Memory B cell (primary cell): ENCODE measurements at regions not wholly inside any gene's neighbourhood (a gene's known extent, or its start where the extent isn't known, plus 50 kb on each side); places are given as distances from the start of the nearest gene placed in this dataset.

Experiments
- ATAC-seq: fragments of 150-1000 bp; cut with Tn5 transposase; 2 replicates; pipeline ENCODE4 v1.10.0; 2021; ENCODE audit warnings: low read depth, mild to moderate bottlenecking, moderate library complexity
- DNase-seq, 2 donors: peaks; one replicate each; pipeline ENCODE4 v3.0.0; 2022; ENCODE audit warnings: low spot score in 2 of 2
- H3K27ac Mint-ChIP-seq: one replicate; pipeline ENCODE4 v1.8.0; 2022; ENCODE audit warnings: mild to moderate bottlenecking, moderate library complexity, mixed read lengths
- H3K27me3 Mint-ChIP-seq: one replicate; pipeline ENCODE4 v1.8.0; 2022; ENCODE audit warnings: mixed read lengths
- H3K36me3 Mint-ChIP-seq: one replicate; pipeline ENCODE4 v1.8.0; 2022; ENCODE audit warnings: mild to moderate bottlenecking, mixed read lengths
- H3K4me1 Mint-ChIP-seq: one replicate; pipeline ENCODE4 v1.8.0; 2022; ENCODE audit warnings: mixed read lengths
- H3K4me3 Mint-ChIP-seq: one replicate; pipeline ENCODE4 v1.8.0; 2022; ENCODE audit warnings: mild to moderate bottlenecking, moderate library complexity, mixed read lengths
- H3K9me3 Mint-ChIP-seq: one replicate; pipeline ENCODE4 v1.8.0; 2022; ENCODE audit warnings: mixed read lengths

DNA sequence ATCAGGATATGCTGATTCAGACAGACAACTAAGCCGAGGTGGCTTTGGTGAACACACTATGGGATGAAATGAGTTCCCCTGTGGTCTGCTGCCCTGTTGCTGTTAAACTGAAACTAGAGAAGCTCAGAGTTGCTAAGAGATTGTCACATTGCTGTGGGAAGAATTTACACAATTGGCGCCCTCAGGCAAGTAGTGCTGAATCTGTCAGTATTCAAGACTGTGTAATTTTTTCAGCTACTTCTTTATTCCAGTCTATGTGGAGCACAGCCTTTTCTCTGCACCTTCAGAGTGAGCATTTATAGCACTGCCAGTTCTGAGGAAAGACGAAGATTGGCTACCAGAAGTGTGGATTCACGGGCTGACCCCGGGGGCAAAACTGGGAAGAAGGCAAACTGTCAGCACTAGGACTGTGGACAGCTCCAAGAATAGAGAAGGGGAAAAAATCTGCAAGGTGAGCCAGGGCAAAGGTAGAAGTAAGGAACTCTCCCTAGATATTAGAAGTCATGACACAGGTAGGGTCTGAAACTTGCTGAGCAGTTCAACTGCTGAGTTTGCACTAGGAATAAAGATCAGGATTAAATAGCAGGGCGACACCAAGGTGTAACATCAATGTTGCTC is 218.8 kb upstream of the TMPO start:
- Mint-ChIP-seq H3K4me3 (no peak overlapping the region), H3K4me1 (no peaks in the 10 kb centered on the region), H3K27me3 (peaks cover 8% of the 10 kb centered on the region), H3K9me3 (no peaks in the 10 kb centered on the region), H3K36me3 (no peaks in the 10 kb centered on the region), H3K27ac (no peak overlapping the region)
- no peak for ATAC-seq
- DNase-seq, result no peak

DNA sequence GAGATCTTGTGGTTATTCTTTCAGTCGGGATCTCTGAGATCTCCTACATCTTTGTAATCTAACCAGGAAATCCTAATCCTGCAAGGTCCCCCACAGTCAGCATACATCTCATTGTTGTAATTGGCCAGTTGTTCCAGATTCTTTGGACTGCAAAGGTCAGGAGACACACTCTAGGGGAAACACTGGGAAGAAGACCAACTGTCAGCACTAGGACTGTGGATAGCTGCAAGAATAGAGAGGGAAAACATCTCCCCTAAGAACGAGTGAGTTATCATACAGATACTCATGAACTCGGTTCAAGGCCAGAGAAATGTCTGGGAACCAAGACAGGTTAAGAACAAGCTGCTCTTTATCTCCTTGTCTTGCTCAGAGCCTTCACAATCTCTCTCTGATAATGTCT is 217.9 kb upstream of the TMPO start:
- ATAC-seq (no peak), DNase-seq (no peak)
- no peak overlapping the region for H3K27ac Mint-ChIP-seq
- H3K4me1 Mint-ChIP-seq, result no peaks in the 10 kb centered on the region
- no peaks in the 10 kb centered on the region for H3K9me3 Mint-ChIP-seq
- H3K27me3 Mint-ChIP-seq, result peaks cover 10% of the 10 kb centered on the region
- no peak overlapping the region for H3K4me3 Mint-ChIP-seq
- no peaks in the 10 kb centered on the region for H3K36me3 Mint-ChIP-seq

DNA sequence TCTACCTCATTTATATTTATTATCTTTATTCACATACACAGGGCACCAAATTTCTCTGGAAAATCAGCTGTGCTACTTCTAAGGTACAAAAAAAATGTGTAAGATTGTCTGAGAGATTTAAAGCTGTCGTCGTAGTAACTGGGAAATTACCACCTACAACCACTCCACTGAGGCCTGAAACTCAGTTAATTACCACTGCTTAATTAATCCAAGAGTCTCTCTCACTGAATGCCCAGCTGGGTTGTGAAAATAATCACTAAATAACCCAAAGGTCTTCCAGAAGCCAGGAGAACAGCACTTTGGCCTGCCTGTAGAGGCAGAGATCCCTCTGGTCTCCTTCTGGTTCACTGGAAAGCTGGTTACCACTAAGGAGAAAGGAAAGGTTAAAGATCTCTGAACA is 207.2 kb upstream of the TMPO start:
- no peaks in the 10 kb centered on the region for H3K36me3 Mint-ChIP-seq
- DNase-seq (no peak), ATAC-seq (no peak)
- H3K9me3 Mint-ChIP-seq, result no peaks in the 10 kb centered on the region
- no peaks in the 10 kb centered on the region for H3K4me1 Mint-ChIP-seq
- H3K27me3 Mint-ChIP-seq, result peaks cover 9% of the 10 kb centered on the region
- H3K27ac Mint-ChIP-seq, result no peak overlapping the region
- H3K4me3 Mint-ChIP-seq, result no peak overlapping the region

DNA sequence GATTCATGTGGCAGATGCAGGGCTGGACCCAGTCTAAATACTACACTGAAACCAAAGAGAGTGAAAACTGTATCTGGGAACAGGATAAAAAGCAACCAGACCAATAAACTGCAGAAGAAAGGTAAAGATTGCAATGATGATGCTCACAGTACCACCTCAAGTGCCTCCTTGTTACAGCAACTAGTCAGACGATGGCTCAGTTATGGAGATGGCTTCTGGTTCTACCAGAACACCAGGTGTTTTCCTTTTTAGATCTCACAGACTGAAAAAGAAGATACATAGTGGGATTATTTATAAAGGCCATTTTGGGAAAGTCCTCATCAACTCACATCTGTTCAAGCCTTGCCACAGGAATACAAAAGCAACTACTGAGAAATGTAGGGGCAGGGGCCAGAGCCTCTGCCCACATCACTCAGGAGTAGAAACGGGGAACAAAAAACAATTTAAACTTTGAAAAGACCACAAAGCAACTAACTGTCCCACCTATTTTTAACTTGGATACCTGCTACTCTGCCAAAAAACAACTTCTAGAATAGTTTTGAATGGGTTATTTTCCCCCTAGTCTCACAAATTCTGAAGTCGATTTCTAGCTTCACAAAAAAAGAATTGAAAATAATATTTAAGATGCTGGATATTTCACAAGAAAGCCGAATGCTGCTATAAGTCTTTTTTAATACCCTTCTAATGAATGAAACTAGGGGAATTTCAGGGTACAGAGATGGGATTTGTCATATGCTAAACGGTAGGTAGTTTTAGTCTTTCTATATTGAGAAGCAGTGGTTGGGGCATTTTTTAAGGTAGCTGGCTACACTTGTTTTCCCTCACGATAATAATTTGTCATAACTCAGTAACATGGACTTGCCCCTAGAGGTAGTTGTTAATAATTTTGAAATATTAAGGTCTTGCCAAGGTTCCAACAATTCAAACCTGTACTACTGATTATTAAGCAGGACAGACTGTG is 197.2 kb upstream of the TMPO start:
- no peak overlapping the region for H3K4me3 Mint-ChIP-seq
- H3K4me1 Mint-ChIP-seq, result no peaks in the 10 kb centered on the region
- H3K9me3 Mint-ChIP-seq, result peaks cover 5% of the 10 kb centered on the region
- no peak overlapping the region for H3K27ac Mint-ChIP-seq
- ATAC-seq (no peak), DNase-seq (no peak)
- no peaks in the 10 kb centered on the region for H3K36me3 Mint-ChIP-seq
- H3K27me3 Mint-ChIP-seq, result no peaks in the 10 kb centered on the region

DNA sequence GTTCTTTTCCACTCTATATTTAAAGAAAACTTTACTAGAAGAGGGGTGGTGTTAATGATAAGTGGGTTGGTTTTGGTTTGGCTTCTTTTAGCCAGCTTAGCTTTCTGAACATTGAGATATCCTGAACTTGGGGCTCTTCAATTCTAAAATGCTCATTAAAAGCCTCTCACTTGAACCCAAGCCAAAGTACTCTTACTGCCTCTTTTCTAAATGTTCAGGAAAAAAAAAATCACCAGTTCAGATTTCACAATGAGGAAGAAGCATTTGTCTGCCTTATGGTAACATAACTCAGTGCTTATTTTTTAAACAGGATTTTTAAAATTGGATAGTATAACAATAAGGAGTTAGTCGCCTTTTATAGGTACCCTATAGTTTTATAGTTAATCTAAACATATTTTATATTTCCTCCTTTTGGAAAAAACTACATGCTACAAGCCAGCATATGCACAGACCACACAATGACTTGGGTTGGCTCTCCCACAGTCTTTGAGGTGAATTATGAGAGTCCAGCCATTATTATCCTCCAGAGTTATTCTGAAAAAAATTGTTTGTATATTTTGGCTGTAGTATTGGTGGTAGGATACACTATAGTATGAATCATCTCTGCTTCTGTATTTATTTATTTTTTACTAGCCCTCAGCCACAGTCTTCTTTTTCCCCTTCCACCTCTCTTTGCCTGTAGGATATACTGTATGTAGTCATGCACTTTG is 195.5 kb upstream of the TMPO start:
- H3K9me3 Mint-ChIP-seq, result peaks cover 6% of the 10 kb centered on the region
- no peak overlapping the region for H3K27ac Mint-ChIP-seq
- no peaks in the 10 kb centered on the region for H3K36me3 Mint-ChIP-seq
- H3K27me3 Mint-ChIP-seq, result no peaks in the 10 kb centered on the region
- H3K4me3 Mint-ChIP-seq, result no peak overlapping the region
- H3K4me1 Mint-ChIP-seq, result no peaks in the 10 kb centered on the region
- DNase-seq, result no peak
- no peak for ATAC-seq

DNA sequence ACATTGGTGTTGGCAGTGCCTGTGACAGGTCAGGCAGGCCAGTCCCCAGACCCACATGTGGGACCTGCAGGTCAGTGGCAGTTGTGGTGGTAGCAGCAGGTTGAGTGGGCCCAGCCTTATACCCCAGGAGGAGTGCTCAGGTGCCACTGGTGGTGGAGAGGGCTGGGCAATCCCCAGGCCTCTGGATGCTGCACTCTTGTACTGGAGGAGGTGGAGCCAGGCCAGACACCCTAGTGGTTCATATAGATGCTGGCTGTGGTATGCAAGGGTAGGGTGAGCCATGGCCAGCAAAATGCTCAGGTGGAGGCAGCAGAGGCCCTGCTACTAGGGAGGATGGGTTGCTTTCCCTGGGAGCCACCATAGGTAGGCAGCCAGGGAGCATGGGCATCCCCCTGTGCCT is 190.4 kb upstream of the TMPO start:
- Mint-ChIP-seq H3K4me3 (no peak overlapping the region), H3K27ac (no peak overlapping the region), H3K36me3 (no peaks in the 10 kb centered on the region), H3K9me3 (peaks cover 2% of the 10 kb centered on the region), H3K27me3 (no peaks in the 10 kb centered on the region), H3K4me1 (no peaks in the 10 kb centered on the region)
- ATAC-seq (no peak), DNase-seq (no peak)

DNA sequence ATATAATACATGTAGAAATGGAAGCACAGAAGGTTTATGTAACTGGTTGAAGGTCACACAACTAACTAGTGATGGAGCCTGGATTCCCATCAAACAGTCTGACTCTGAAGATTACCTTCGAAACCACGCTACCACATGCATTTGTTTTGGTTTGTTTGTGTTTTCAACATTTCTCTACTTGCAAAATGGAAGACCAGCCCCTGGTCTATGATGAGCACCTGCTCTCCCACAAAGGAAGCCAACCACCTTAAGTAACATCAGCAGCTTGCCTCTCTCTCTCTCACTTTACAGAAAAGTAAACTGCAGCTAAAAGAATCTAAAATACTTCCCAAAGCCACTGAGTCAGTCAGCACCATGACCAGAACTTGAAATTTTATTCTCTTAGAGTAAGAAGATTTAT is 186.9 kb upstream of the TMPO start:
- Mint-ChIP-seq H3K27ac (no peak overlapping the region), H3K36me3 (no peaks in the 10 kb centered on the region), H3K4me1 (no peaks in the 10 kb centered on the region), H3K27me3 (peaks cover 1% of the 10 kb centered on the region), H3K4me3 (no peak overlapping the region), H3K9me3 (peaks cover 2% of the 10 kb centered on the region)
- ATAC-seq (no peak), DNase-seq (no peak)

DNA sequence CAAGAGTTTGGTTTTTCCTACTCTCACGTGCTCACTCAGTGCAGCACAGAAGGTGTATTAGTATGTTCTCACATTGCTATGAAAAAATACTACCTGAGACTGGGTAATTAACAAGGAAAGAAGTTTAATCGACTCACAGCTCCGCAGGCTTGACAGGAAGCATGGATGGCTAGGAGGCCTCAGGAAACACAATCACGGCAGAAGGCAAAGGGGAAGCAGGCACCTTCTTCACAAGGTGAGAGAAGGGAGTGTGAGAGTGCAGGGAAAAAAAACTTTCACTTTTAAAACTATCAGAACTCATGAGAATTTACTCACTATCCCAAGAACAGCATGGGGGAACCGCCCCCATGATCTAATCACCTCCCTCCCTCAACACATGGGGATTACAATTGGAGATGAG is 185.8 kb upstream of the TMPO start:
- H3K4me1 Mint-ChIP-seq, result no peaks in the 10 kb centered on the region
- ATAC-seq (no peak), DNase-seq (no peak)
- no peaks in the 10 kb centered on the region for H3K9me3 Mint-ChIP-seq
- peaks cover 1% of the 10 kb centered on the region for H3K27me3 Mint-ChIP-seq
- no peak overlapping the region for H3K4me3 Mint-ChIP-seq
- H3K36me3 Mint-ChIP-seq, result no peaks in the 10 kb centered on the region
- H3K27ac Mint-ChIP-seq, result no peak overlapping the region

DNA sequence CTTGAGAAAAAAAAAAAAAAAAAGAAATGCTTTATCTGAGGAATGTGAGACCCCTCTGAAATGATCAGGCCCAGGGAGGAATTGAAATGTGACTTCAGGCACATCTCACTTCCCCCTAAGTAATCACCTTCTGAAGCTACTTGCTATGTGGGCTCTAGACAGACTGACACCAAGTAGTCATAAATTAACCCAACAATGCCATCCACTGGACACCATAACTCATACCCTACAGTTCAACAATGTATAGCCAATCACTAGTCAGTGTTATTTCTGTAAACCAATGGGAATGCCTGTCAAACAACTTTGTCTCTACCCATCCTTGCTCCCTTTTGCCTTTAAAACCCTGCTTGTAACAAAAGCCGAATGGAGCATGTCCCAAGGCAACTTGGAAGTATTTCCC is 182.7 kb upstream of the TMPO start:
- H3K4me3 Mint-ChIP-seq, result no peak overlapping the region
- no peaks in the 10 kb centered on the region for H3K4me1 Mint-ChIP-seq
- H3K27me3 Mint-ChIP-seq, result peaks cover 5% of the 10 kb centered on the region
- ATAC-seq, result no peak
- no peak overlapping the region for H3K27ac Mint-ChIP-seq
- no peaks in the 10 kb centered on the region for H3K9me3 Mint-ChIP-seq
- no peaks in the 10 kb centered on the region for H3K36me3 Mint-ChIP-seq
- no peak for DNase-seq

DNA sequence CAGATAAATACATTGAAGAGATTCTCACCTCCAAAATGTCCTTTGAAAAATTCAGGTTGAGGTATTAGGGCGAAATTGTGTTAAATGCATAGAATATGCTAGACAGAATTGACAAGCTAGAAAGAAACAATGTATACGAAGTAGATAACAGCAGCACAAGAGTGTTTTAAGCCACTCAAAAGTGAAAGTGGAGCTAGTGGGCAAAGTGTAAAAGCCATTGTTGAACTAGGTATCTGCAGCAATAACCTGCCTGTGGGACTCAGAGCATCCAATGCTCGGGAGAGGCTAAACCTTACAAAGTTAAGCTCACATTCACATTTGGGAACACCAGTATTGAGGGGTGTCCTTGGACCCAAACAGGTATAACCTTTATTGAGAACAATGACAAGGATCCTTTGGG is 180.6 kb upstream of the TMPO start:
- H3K27me3 Mint-ChIP-seq, result peaks cover 8% of the 10 kb centered on the region
- H3K27ac Mint-ChIP-seq, result no peak overlapping the region
- H3K9me3 Mint-ChIP-seq, result no peaks in the 10 kb centered on the region
- H3K4me1 Mint-ChIP-seq, result no peaks in the 10 kb centered on the region
- DNase-seq (no peak), ATAC-seq (no peak)
- no peak overlapping the region for H3K4me3 Mint-ChIP-seq
- no peaks in the 10 kb centered on the region for H3K36me3 Mint-ChIP-seq

DNA sequence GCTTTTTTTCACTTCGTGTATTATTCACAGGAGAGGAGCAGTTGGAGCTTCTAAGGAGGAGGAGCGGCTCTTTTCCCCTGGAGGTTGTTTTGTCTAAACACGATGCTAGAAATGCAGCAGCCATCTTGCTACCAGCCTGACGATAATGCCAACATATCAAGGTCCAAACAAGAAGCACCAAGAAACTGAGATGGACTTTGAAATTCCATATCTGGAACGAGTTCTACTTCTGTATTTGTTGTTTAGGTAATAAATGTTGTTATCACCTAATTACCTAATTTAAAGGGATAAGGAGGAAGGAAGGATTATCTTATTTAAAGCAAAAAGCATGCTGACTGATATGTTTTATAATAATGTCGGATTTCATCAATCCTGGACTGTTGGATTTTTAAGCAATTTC is 174.4 kb upstream of the TMPO start:
- H3K27me3 Mint-ChIP-seq, result peaks cover 13% of the 10 kb centered on the region
- no peaks in the 10 kb centered on the region for H3K36me3 Mint-ChIP-seq
- H3K27ac Mint-ChIP-seq, result no peak overlapping the region
- ATAC-seq (no peak), DNase-seq (no peak)
- no peaks in the 10 kb centered on the region for H3K9me3 Mint-ChIP-seq
- H3K4me3 Mint-ChIP-seq, result no peak overlapping the region
- no peaks in the 10 kb centered on the region for H3K4me1 Mint-ChIP-seq

DNA sequence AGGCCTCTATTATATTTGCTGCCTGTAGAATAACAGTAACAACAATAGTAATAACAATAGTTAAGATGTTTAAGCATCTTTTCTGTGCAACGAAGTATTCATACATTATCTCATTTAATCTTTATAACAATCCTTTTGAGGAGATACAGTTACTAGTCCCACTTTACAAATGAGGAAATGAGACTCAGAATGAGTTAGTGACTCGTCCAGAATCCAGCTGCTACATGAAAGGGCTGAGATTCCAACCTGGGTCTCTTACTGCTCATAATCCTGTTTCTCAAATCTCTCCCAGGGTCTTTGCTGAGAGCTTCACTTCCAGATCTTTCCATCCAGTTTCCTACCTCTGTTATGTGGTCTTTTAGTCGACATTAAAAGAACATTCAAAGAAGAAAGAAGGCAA is 173.7 kb upstream of the TMPO start:
- Mint-ChIP-seq H3K27ac (no peak overlapping the region), H3K36me3 (no peaks in the 10 kb centered on the region), H3K27me3 (peaks cover 13% of the 10 kb centered on the region), H3K4me1 (no peaks in the 10 kb centered on the region), H3K9me3 (no peaks in the 10 kb centered on the region), H3K4me3 (no peak overlapping the region)
- no peak for ATAC-seq
- no peak for DNase-seq

DNA sequence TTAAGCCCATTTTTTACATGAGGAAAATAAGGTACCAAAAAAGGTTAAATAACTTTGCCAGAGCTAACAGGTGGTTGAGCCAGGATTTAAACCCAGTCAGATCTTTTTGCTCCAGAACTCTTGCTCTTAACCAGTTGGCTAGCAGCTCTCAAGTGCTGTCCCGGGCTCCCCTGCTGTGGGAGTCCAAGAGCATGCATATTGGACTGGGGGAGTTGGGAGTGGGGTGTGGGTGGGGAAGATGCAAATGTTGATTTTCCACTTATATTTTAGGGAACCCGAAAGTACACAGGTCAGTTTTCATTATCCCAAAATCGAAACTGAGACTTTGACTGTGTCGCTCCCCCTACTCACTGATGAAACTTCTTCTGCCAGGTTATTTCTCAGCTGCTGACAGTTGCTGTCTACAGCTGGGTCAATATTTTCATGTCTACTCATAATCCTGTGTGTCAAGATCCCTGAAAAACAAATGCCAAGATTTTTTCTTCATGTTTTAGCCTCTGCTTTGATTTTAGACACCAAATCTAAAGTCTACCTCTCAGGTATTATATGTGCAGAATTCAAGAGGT is 172.3 kb upstream of the TMPO start:
- H3K36me3 Mint-ChIP-seq, result no peaks in the 10 kb centered on the region
- peaks cover 10% of the 10 kb centered on the region for H3K27me3 Mint-ChIP-seq
- H3K9me3 Mint-ChIP-seq, result no peaks in the 10 kb centered on the region
- H3K4me3 Mint-ChIP-seq, result no peak overlapping the region
- ATAC-seq (no peak), DNase-seq (no peak)
- H3K4me1 Mint-ChIP-seq, result no peaks in the 10 kb centered on the region
- no peak overlapping the region for H3K27ac Mint-ChIP-seq
